ENCODE measurements at regions not wholly inside any gene's neighbourhood (a gene's known extent, or its start where the extent isn't known, plus 50 kb on each side); places are given as distances from the start of the nearest gene placed in this dataset.

- Histone ChIP-seq H3K4me1 (ENCODE audit: control insufficient read depth in 2 of 2, insufficient read depth in 2 of 2, low read length in 2 of 2) (no peaks in the 10 kb centered on the region), H3K9me3 (ENCODE audit: control insufficient read depth in 2 of 2, low read length in 2 of 2) (no peaks in the 10 kb centered on the region), H3K4me3 (ENCODE audit: low read length in 2 of 2) (no peak overlapping the region), H3K9ac (ENCODE audit: low read depth in 1 of 2, low read length in 2 of 2) (no peak overlapping the region), H3K27me3 (ENCODE audit: control insufficient read depth in 2 of 2, insufficient read depth in 2 of 2, low read length in 2 of 2) (no peaks in the 10 kb centered on the region), H3K27ac (ENCODE audit: low read depth in 2 of 2, low read length in 2 of 2) (no peak overlapping the region), H3K36me3 (ENCODE audit: control insufficient read depth in 2 of 2, insufficient read depth in 2 of 2, low read length in 2 of 2) (no peaks in the 10 kb centered on the region)
Observed at GRCh38 chr6:2566048-2566447, 184.7 kb downstream of the MYLK4 start.

- Histone ChIP-seq H3K9me3 (ENCODE audit: control insufficient read depth in 2 of 2, low read length in 2 of 2) (no peaks in the 10 kb centered on the region), H3K4me3 (ENCODE audit: low read length in 2 of 2) (no peak overlapping the region), H3K4me1 (ENCODE audit: control insufficient read depth in 2 of 2, insufficient read depth in 2 of 2, low read length in 2 of 2) (no peaks in the 10 kb centered on the region), H3K27ac (ENCODE audit: low read depth in 2 of 2, low read length in 2 of 2) (no peak overlapping the region), H3K36me3 (ENCODE audit: control insufficient read depth in 2 of 2, insufficient read depth in 2 of 2, low read length in 2 of 2) (no peaks in the 10 kb centered on the region), H3K27me3 (ENCODE audit: control insufficient read depth in 2 of 2, insufficient read depth in 2 of 2, low read length in 2 of 2) (no peaks in the 10 kb centered on the region), H3K9ac (ENCODE audit: low read depth in 1 of 2, low read length in 2 of 2) (no peak overlapping the region)
Observed at GRCh38 chr6:2565499-2565898, 185.2 kb downstream of the MYLK4 start.

DNA sequence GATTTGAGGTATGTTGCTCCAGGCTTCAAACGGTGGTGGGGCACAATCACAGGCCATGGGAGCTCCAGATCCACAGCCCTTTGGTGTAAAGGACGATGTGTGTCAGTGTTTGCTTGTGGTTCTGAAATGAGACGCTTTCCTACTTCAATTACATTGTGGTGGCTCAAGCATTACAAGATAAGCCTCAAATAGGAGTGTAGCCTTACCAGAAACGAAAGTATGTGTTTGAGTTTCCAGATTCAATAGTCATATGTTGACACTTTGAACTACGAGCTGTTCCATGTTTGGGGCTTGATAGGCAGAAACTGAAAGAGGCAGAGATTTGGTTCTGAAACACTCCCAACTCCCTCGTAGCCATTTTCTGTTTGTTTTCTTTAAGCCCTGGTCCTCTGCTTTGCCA, 187.1 kb downstream of the MYLK4 start:
- Histone ChIP-seq H3K4me3 (ENCODE audit: low read length in 2 of 2) (no peak overlapping the region), H3K9me3 (ENCODE audit: control insufficient read depth in 2 of 2, low read length in 2 of 2) (no peaks in the 10 kb centered on the region), H3K27ac (ENCODE audit: low read depth in 2 of 2, low read length in 2 of 2) (no peak overlapping the region)

DNA sequence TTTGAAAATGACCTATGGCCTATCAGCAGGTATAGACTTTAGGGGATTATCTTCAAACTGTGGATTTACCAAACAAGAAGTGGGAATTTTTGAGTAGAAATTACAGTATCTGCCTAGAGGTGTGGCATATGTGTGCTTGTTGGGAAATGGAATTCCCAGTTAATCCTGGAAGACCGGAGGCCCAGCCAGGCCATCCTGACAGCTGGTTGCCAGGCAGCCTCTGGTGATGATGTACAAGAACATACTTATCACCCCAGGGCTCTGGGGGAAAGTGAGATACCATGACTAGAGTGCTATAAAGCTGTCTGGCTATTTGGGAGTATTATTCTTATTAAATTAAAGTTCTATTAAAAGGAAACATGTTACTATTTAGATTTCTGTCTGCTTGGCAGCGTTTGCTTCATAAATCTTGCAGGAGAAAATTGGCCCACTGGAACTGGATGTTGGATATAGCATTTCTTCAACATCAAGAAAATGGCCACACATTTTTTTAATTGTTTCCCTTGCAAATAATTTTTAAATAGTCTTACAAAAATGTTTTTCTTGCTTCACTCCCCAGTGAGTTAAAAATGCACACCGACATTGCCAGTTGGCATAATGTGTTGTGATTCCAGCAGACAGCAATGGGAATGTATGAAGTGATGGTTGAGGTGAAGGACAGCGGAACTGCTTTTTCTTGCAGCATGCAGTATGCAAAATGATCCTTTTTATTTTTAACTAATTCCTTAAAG, 187.8 kb downstream of the MYLK4 start:
- no peaks in the 10 kb centered on the region for H3K27me3 ChIP-seq (ENCODE audit: control insufficient read depth in 2 of 2, insufficient read depth in 2 of 2, low read length in 2 of 2)
- no peak overlapping the region for H3K9ac ChIP-seq (ENCODE audit: low read depth in 1 of 2, low read length in 2 of 2)
- H3K36me3 ChIP-seq (ENCODE audit: control insufficient read depth in 2 of 2, insufficient read depth in 2 of 2, low read length in 2 of 2) = no peaks in the 10 kb centered on the region
- H3K27ac ChIP-seq (ENCODE audit: low read depth in 2 of 2, low read length in 2 of 2) = no peak overlapping the region
- H3K4me1 ChIP-seq (ENCODE audit: control insufficient read depth in 2 of 2, insufficient read depth in 2 of 2, low read length in 2 of 2) = no peaks in the 10 kb centered on the region
- no peaks in the 10 kb centered on the region for H3K9me3 ChIP-seq (ENCODE audit: control insufficient read depth in 2 of 2, low read length in 2 of 2)
- H3K4me3 ChIP-seq (ENCODE audit: low read length in 2 of 2) = no peak overlapping the region

More for the DNA sequence above, 187.1 kb downstream of the MYLK4 start:
- H3K9ac ChIP-seq (ENCODE audit: low read depth in 1 of 2, low read length in 2 of 2) = no peak overlapping the region
- no peaks in the 10 kb centered on the region for H3K27me3 ChIP-seq (ENCODE audit: control insufficient read depth in 2 of 2, insufficient read depth in 2 of 2, low read length in 2 of 2)
- no peaks in the 10 kb centered on the region for H3K4me1 ChIP-seq (ENCODE audit: control insufficient read depth in 2 of 2, insufficient read depth in 2 of 2, low read length in 2 of 2)
- no peaks in the 10 kb centered on the region for H3K36me3 ChIP-seq (ENCODE audit: control insufficient read depth in 2 of 2, insufficient read depth in 2 of 2, low read length in 2 of 2)

DNA sequence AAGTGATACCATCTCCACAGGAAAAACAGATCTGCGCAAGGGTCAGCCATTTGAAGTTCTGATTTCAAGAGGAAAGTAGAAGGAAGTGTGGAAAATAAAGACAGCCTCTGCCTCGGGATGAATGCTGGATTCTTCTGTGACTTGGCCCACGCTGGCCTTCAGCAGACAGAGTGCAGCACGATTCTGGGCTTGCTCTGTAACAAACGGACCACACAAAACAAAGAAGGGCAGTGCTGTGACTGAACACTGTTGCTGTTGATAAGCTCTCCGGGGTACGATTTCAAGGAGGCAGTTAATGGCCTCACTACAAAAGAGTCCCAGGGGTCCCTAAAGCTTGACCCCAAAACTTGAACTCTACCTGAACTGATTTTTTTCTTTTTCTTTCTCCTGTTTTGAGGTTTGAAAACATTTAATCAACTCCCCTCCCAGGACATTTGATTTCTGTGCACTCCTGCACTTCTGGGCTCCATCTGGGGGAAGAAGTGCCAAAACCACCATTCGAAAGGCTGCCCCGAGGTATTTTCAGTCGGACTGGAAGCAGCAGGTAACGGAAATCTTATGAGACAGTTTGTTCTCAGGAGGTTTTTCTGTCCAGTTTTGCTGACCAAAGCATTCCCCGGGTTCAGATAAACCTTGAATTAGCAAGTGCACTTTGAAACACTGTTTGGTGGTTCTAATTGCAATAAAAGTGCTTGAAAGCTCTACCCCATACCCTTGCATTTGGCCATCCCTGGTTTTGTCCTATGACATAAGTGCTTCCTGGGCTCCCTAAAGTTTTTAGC, 189.6 kb downstream of the MYLK4 start:
- H3K27ac ChIP-seq (ENCODE audit: low read depth in 2 of 2, low read length in 2 of 2) = no peak overlapping the region
- H3K4me3 ChIP-seq (ENCODE audit: low read length in 2 of 2) = no peak overlapping the region
- H3K27me3 ChIP-seq (ENCODE audit: control insufficient read depth in 2 of 2, insufficient read depth in 2 of 2, low read length in 2 of 2) = no peaks in the 10 kb centered on the region
- H3K9me3 ChIP-seq (ENCODE audit: control insufficient read depth in 2 of 2, low read length in 2 of 2) = no peaks in the 10 kb centered on the region
- H3K9ac ChIP-seq (ENCODE audit: low read depth in 1 of 2, low read length in 2 of 2) = no peak overlapping the region
- H3K36me3 ChIP-seq (ENCODE audit: control insufficient read depth in 2 of 2, insufficient read depth in 2 of 2, low read length in 2 of 2) = no peaks in the 10 kb centered on the region
- no peaks in the 10 kb centered on the region for H3K4me1 ChIP-seq (ENCODE audit: control insufficient read depth in 2 of 2, insufficient read depth in 2 of 2, low read length in 2 of 2)

DNA sequence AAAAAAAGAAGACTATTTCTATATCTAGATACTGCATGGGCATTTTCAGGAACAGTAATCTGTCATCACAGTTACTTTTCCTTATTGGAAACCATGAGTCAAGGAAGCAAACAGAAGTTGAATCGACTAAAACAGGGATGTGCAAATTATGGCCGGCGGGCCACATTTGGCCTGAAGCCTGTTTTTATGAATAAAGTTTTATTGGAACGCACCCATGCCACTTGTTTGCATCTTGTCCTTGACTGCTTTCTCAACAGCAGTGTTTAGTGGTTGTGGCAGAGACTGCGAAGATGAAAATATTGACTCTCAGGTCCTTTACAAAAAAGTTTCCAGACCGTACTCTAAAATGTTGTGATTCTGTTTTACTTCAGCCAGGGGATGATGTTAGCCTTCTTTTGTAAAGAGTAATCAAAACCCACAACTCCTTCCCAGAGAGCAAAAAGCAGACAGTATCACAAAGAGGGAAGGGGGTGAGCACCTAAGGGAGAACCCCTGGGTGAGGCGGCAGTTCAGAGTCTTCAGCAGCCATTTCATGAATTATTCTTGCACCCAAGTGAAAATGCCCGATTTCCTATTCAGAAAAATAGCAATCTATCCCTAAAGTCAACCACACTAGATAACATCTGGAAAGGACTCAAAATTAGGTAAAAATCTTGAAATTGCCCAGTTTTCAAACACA, 190.4 kb downstream of the MYLK4 start:
- Histone ChIP-seq H3K27ac (ENCODE audit: low read depth in 2 of 2, low read length in 2 of 2) (no peak overlapping the region), H3K4me3 (ENCODE audit: low read length in 2 of 2) (no peak overlapping the region)

GRCh38 chr6:2558861-2559801, 191.6 kb downstream of the MYLK4 start:
- Histone ChIP-seq H3K4me1 (ENCODE audit: control insufficient read depth in 2 of 2, insufficient read depth in 2 of 2, low read length in 2 of 2) (no peaks in the 10 kb centered on the region), H3K27ac (ENCODE audit: low read depth in 2 of 2, low read length in 2 of 2) (no peak overlapping the region), H3K4me3 (ENCODE audit: low read length in 2 of 2) (no peak overlapping the region), H3K36me3 (ENCODE audit: control insufficient read depth in 2 of 2, insufficient read depth in 2 of 2, low read length in 2 of 2) (no peaks in the 10 kb centered on the region), H3K27me3 (ENCODE audit: control insufficient read depth in 2 of 2, insufficient read depth in 2 of 2, low read length in 2 of 2) (no peaks in the 10 kb centered on the region), H3K9me3 (ENCODE audit: control insufficient read depth in 2 of 2, low read length in 2 of 2) (no peaks in the 10 kb centered on the region), H3K9ac (ENCODE audit: low read depth in 1 of 2, low read length in 2 of 2) (no peak overlapping the region)

More for the DNA sequence above, 190.4 kb downstream of the MYLK4 start:
- Histone ChIP-seq H3K9ac (ENCODE audit: low read depth in 1 of 2, low read length in 2 of 2) (no peak overlapping the region), H3K4me1 (ENCODE audit: control insufficient read depth in 2 of 2, insufficient read depth in 2 of 2, low read length in 2 of 2) (no peaks in the 10 kb centered on the region), H3K9me3 (ENCODE audit: control insufficient read depth in 2 of 2, low read length in 2 of 2) (no peaks in the 10 kb centered on the region), H3K36me3 (ENCODE audit: control insufficient read depth in 2 of 2, insufficient read depth in 2 of 2, low read length in 2 of 2) (no peaks in the 10 kb centered on the region), H3K27me3 (ENCODE audit: control insufficient read depth in 2 of 2, insufficient read depth in 2 of 2, low read length in 2 of 2) (no peaks in the 10 kb centered on the region)

GRCh38 chr6:2558098-2558680, 192.5 kb downstream of the MYLK4 start:
- Histone ChIP-seq H3K36me3 (ENCODE audit: control insufficient read depth in 2 of 2, insufficient read depth in 2 of 2, low read length in 2 of 2) (no peaks in the 10 kb centered on the region), H3K27ac (ENCODE audit: low read depth in 2 of 2, low read length in 2 of 2) (no peak overlapping the region), H3K9me3 (ENCODE audit: control insufficient read depth in 2 of 2, low read length in 2 of 2) (no peaks in the 10 kb centered on the region), H3K9ac (ENCODE audit: low read depth in 1 of 2, low read length in 2 of 2) (no peak overlapping the region), H3K27me3 (ENCODE audit: control insufficient read depth in 2 of 2, insufficient read depth in 2 of 2, low read length in 2 of 2) (no peaks in the 10 kb centered on the region), H3K4me1 (ENCODE audit: control insufficient read depth in 2 of 2, insufficient read depth in 2 of 2, low read length in 2 of 2) (no peaks in the 10 kb centered on the region), H3K4me3 (ENCODE audit: low read length in 2 of 2) (no peak overlapping the region)

DNA sequence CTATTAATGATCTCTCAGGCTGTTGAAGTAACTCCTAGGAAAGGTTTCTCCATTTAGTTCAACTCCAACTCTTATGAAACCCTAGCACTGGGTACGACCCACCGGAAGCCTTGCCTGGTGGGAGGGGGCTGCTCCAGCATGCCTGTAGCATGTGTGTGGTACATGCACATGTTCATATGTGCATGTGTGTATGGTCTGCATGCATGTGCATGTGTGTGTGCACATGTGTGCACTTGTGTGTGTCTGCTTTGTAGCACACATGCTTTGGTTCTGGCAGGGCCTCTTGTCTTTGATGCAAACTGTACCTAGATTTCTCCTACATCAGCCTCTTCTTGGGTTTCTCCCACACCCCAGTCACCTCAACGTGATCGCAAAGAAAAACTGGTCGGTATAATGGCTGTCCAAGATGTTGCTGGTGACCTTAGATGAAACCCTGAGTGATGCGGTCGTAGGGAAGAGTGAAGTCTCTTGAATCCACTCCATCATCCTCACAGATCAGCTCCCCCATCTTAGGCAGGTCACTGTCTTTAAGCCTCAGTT, 193.5 kb downstream of the MYLK4 start:
- H3K36me3 ChIP-seq (ENCODE audit: control insufficient read depth in 2 of 2, insufficient read depth in 2 of 2, low read length in 2 of 2) = no peaks in the 10 kb centered on the region
- H3K9ac ChIP-seq (ENCODE audit: low read depth in 1 of 2, low read length in 2 of 2) = no peak overlapping the region
- no peaks in the 10 kb centered on the region for H3K27me3 ChIP-seq (ENCODE audit: control insufficient read depth in 2 of 2, insufficient read depth in 2 of 2, low read length in 2 of 2)
- no peak overlapping the region for H3K4me3 ChIP-seq (ENCODE audit: low read length in 2 of 2)
- H3K9me3 ChIP-seq (ENCODE audit: control insufficient read depth in 2 of 2, low read length in 2 of 2) = no peaks in the 10 kb centered on the region
- H3K4me1 ChIP-seq (ENCODE audit: control insufficient read depth in 2 of 2, insufficient read depth in 2 of 2, low read length in 2 of 2) = no peaks in the 10 kb centered on the region
- H3K27ac ChIP-seq (ENCODE audit: low read depth in 2 of 2, low read length in 2 of 2) = no peak overlapping the region

Measured in mucosa of rectum (tissue), 2 donors.